ENCODE measurements at regions not wholly inside any gene's neighbourhood (a gene's known extent, or its start where the extent isn't known, plus 50 kb on each side); places are given as distances from the start of the nearest gene placed in this dataset.
"Not testable (repeated sequence)": the region's sequence is repeated elsewhere in the genome, so short reads cannot be mapped to it uniquely, and the experiment has no call there.

- no peak for TF ChIP-seq CTCF (IDR thresholded peaks at IDR 0.05; ENCODE audit: low read length, missing control alignments)
- no peak for DNase-seq (ENCODE audit: low read depth)
- H3K4me3 ChIP-seq (replicated peaks; ENCODE audit: low read depth, low read length), result no peak overlapping the region
Measured at GRCh38 chr7:49488573-49488972, 284.9 kb upstream of the VWC2 start.

GRCh38 chr7:49497471-49497870 lies 276.0 kb upstream of the VWC2 start:
- no peak for TF ChIP-seq CTCF (IDR thresholded peaks at IDR 0.05; ENCODE audit: low read length, missing control alignments)
- no peak for DNase-seq (ENCODE audit: low read depth)
- no peak overlapping the region for H3K4me3 ChIP-seq (replicated peaks; ENCODE audit: low read depth, low read length)

GRCh38 chr7:49500741-49501140 lies 272.7 kb upstream of the VWC2 start:
- DNase-seq (ENCODE audit: low read depth), result no peak
- TF ChIP-seq CTCF (IDR thresholded peaks at IDR 0.05; ENCODE audit: low read length, missing control alignments), result no peak
- H3K4me3 ChIP-seq (replicated peaks; ENCODE audit: low read depth, low read length), result no peak overlapping the region

- not testable (repeated sequence) for DNase-seq (ENCODE audit: low read depth); H3K4me3 ChIP-seq (replicated peaks; ENCODE audit: low read depth, low read length)
Measured at GRCh38 chr7:49507206-49507605, 266.2 kb upstream of the VWC2 start.

- no peak for TF ChIP-seq CTCF (IDR thresholded peaks at IDR 0.05; ENCODE audit: low read length, missing control alignments)
- H3K4me3 ChIP-seq (replicated peaks; ENCODE audit: low read depth, low read length), result no peak overlapping the region
- DNase-seq (ENCODE audit: low read depth), result no peak
Measured at GRCh38 chr7:49513911-49514310, 259.5 kb upstream of the VWC2 start.

GRCh38 chr7:49520951-49521350 lies 252.5 kb upstream of the VWC2 start:
- TF ChIP-seq CTCF (IDR thresholded peaks at IDR 0.05; ENCODE audit: low read length, missing control alignments), result no peak
- DNase-seq (ENCODE audit: low read depth), result no peak
- H3K4me3 ChIP-seq (replicated peaks; ENCODE audit: low read depth, low read length), result no peak overlapping the region

- DNase-seq (ENCODE audit: low read depth), result no peak
- no peak overlapping the region for H3K4me3 ChIP-seq (replicated peaks; ENCODE audit: low read depth, low read length)
- TF ChIP-seq CTCF (IDR thresholded peaks at IDR 0.05; ENCODE audit: low read length, missing control alignments), result no peak
Measured at GRCh38 chr7:49522111-49522510, 251.3 kb upstream of the VWC2 start.

GRCh38 chr7:49523870-49524269 lies 249.6 kb upstream of the VWC2 start:
- TF ChIP-seq CTCF (IDR thresholded peaks at IDR 0.05; ENCODE audit: low read length, missing control alignments), result no peak

More at GRCh38 chr7:49523870-49524269, 249.6 kb upstream of the VWC2 start:
- no peak overlapping the region for H3K4me3 ChIP-seq (replicated peaks; ENCODE audit: low read depth, low read length)
- DNase-seq (ENCODE audit: low read depth), result no peak
